ENCODE measurements at regions not wholly inside any gene's neighbourhood (a gene's known extent, or its start where the extent isn't known, plus 50 kb on each side); places are given as distances from the start of the nearest gene placed in this dataset.
A peak's percentile ranks its signal among the peaks of the same experiment; 100 is the strongest.

GRCh38 chr5:79856456-79857055 lies 134.5 kb downstream of the MTX3 start:
- H4K20me1 ChIP-seq (replicated peaks in 1 of 2; ENCODE audit: control insufficient read depth in 1 of 2, insufficient read depth in 2 of 2, low read length in 2 of 2): no peaks in the 10 kb centered on the region
- TF ChIP-seq EZH2 (IDR thresholded peaks at IDR 0.05; ENCODE audit: low read depth, low read length, severe bottlenecking) (no peak), CBX8 (IDR thresholded peaks at IDR 0.05; ENCODE audit: borderline replicate concordance, low read depth, low read length) (no peak), SAP30 (IDR thresholded peaks at IDR 0.05; ENCODE audit: insufficient read depth, insufficient replicate concordance, low read length) (no peak), HDAC6 (IDR thresholded peaks at IDR 0.05; ENCODE audit: low read depth, low read length) (no peak), NRF1 (IDR thresholded peaks at IDR 0.05; ENCODE audit: low read depth, low read length) (no peak), RAD21 (IDR thresholded peaks at IDR 0.05 in 1 of 2, conservative IDR thresholded peaks at IDR 0.05 in 1 of 2; ENCODE audit: low read depth in 2 of 2, low read length in 2 of 2) (no peak)
- H2AK5ac ChIP-seq (ENCODE audit: low read depth, low read length): no peak overlapping the region
- H2BK12ac ChIP-seq (ENCODE audit: low read depth, low read length): no peak overlapping the region
- no peaks in the 10 kb centered on the region for H3K9me3 ChIP-seq (ENCODE audit: insufficient read depth in 2 of 2, low read depth in 1 of 2, low read length in 1 of 2)
- H3K14ac ChIP-seq (ENCODE audit: insufficient read length): no peak overlapping the region
- H3K27ac ChIP-seq (ENCODE audit: low read depth, low read length): no peak overlapping the region
- H4K8ac ChIP-seq (ENCODE audit: extremely low read depth, insufficient read depth, low read length): no peak overlapping the region
- no peak overlapping the region for H2BK20ac ChIP-seq (ENCODE audit: low read length)
- H3K23ac ChIP-seq (ENCODE audit: insufficient read length): no peak overlapping the region
- 90% methylated on average over 9 of the region's 9 CpGs; no CpG with 5 or more reads in 1 of the 2 experiments for WGBS, 2 experiments (ENCODE audit: extremely low coverage in 1 of 2, insufficient coverage in 1 of 2, insufficient read length in 1 of 2, insufficient replicate concordance in 2 of 2, low coverage in 1 of 2, low lambda C conversion rate in 2 of 2, missing lambda C conversion rate in 1 of 2)
- no peak overlapping the region for H3K4ac ChIP-seq (replicated peaks; ENCODE audit: insufficient read length, low read depth, low read length)
- no peak overlapping the region for H3K4me2 ChIP-seq (ENCODE audit: insufficient read depth in 1 of 2, low read depth in 2 of 2, low read length in 2 of 2)
- FAIRE-seq: no peak
- no peak overlapping the region for H4K91ac ChIP-seq (replicated peaks; ENCODE audit: insufficient read length, low read length)
- no peak overlapping the region for H2BK15ac ChIP-seq (ENCODE audit: low read length)
- no peak overlapping the region for H3K9ac ChIP-seq (replicated peaks in 1 of 4; ENCODE audit: extremely low read depth in 1 of 4, low read depth in 3 of 4, low read length in 3 of 4)
- H3K27me3 ChIP-seq (replicated peaks in 1 of 4; ENCODE audit: control insufficient read depth in 3 of 4, extremely low read depth in 1 of 4, insufficient read depth in 3 of 4, low read length in 3 of 4): no peaks in the 10 kb centered on the region
- H3K23me2 ChIP-seq (ENCODE audit: low read depth, low read length): no peaks in the 10 kb centered on the region
- no peak for DNase-seq (ENCODE audit: low read depth in 1 of 2, low spot score in 2 of 2)
- H3K18ac ChIP-seq (ENCODE audit: extremely low read depth, low read length): no peak overlapping the region
- ChIA-PET POLR2A (ENCODE audit: partially characterized antibody) (no interaction called here), CTCF (ENCODE audit: partially characterized antibody) (interaction anchor here (0.7 to 3.8 kb wide), 13 partner anchors 10 to 297 kb away, joined by 3 to 25 read pairs (median 4); no protein-coding TSS in a partner anchor)
- H3K79me1 ChIP-seq (ENCODE audit: low read depth, low read length): no peaks in the 10 kb centered on the region
- no peak overlapping the region for H2BK5ac ChIP-seq (ENCODE audit: low read depth, low read length)
- no peak overlapping the region for H3K56ac ChIP-seq (replicated peaks; ENCODE audit: insufficient read length, low read depth, low read length)
- no peak overlapping the region for H4K5ac ChIP-seq (ENCODE audit: insufficient read length, low read depth, low read length)
- no peaks in the 10 kb centered on the region for H3K4me1 ChIP-seq (replicated peaks in 1 of 4; ENCODE audit: control insufficient read depth in 3 of 4, insufficient read depth in 4 of 4, low read length in 3 of 4)
- H2AFZ ChIP-seq (ENCODE audit: low read length): peak overlapping the region; percentile 36; the same call in 1 of the 2 replicates
- no peak overlapping the region for H3K4me3 ChIP-seq (ENCODE audit: extremely low read depth in 1 of 4, insufficient read depth in 2 of 4, low read depth in 3 of 4, low read length in 4 of 4)
- H3K79me2 ChIP-seq (ENCODE audit: control insufficient read depth in 1 of 2, insufficient read depth in 2 of 2, low read length in 2 of 2): no peaks in the 10 kb centered on the region
- H2BK120ac ChIP-seq (replicated peaks; ENCODE audit: low read depth, low read length): no peak overlapping the region
- H3K36me3 ChIP-seq (ENCODE audit: control insufficient read depth in 2 of 4, insufficient read depth in 4 of 4, low read length in 3 of 4): no peaks in the 10 kb centered on the region
